ENCODE measurements at regions not wholly inside any gene's neighbourhood (a gene's known extent, or its start where the extent isn't known, plus 50 kb on each side); places are given as distances from the start of the nearest gene placed in this dataset.

DNA sequence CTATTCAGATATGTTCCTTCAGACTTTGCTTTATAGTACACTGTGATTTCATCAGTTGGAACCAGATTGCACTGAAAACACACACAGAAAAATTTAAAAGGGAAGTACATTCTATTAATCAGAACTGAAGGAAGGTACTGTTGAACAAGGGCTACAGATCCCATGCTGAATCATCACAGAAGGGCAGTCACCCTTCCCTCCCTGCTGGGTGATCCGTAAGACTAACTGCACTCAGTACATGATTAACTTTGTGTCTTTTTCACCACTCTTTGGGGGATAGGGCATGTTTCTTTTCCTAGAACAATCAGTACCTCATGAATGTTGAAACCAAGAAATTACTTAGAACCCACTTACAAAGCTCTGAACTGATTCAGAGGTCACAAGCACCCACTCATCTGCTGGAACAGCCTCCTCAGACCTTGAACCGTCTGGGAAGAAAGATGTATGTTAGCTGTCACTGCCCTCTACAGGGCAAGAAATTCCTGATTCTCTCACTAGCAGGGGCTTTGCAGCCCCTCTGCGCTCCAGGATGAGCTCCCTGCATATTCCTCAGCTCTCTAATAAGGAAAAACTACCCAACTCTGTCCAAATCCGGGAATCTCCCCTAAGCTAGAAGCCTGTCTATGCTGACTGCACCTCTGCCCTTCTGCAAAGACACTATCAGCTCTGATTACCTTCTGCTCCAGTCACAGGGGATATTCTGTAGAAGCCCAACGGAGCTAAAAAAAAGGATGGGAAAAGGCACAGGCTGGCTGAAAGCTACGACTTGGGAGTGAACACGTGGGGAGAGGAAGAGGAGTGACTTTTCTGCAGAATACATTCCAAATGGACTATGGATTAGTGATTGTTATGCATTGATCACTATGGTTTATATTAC lies 51.0 kb downstream of the IARS1 start:
- Histone ChIP-seq H3K36me3 (ENCODE audit: control insufficient read depth in 1 of 2, insufficient read depth in 2 of 2, low read length in 2 of 2) (peaks cover 31 to 73% of the 10 kb centered on the region in 2 experiments), H2BK120ac (ENCODE audit: insufficient read depth, low read length, poor library complexity) (no peak overlapping the region), H4K91ac (ENCODE audit: low read depth, low read length) (no peak overlapping the region), H2BK5ac (ENCODE audit: low read depth, low read length, poor library complexity) (no peak overlapping the region), H3K79me2 (ENCODE audit: control insufficient read depth, insufficient read depth, low read length, poor library complexity) (no peaks in the 10 kb centered on the region), H3K4ac (ENCODE audit: low read depth, low read length) (no peak overlapping the region), H3K27ac (ENCODE audit: low read depth, low read length) (no peak overlapping the region), H3K4me1 (ENCODE audit: control insufficient read depth in 1 of 2, insufficient read depth in 2 of 2, low read length in 2 of 2) (no peaks in the 10 kb centered on the region), H3K23ac (ENCODE audit: low read length) (no peak overlapping the region), H3K79me1 (ENCODE audit: low read length) (no peaks in the 10 kb centered on the region), H3K9me3 (ENCODE audit: insufficient read depth, low read depth, low read length) (no peaks in the 10 kb centered on the region), H3K18ac (ENCODE audit: low read length) (no peak overlapping the region), H3K9ac (ENCODE audit: low read length) (no peak overlapping the region), H4K8ac (ENCODE audit: low read depth, low read length) (no peak overlapping the region), H2AFZ (ENCODE audit: insufficient read depth, low read length, poor library complexity) (no peak overlapping the region), H2AK5ac (ENCODE audit: low read length) (no peak overlapping the region), H2BK12ac (ENCODE audit: low read length) (no peak overlapping the region), H4K12ac (ENCODE audit: low read depth, low read length) (no peak overlapping the region), H3K14ac (ENCODE audit: low read length) (no peak overlapping the region), H3K27me3 (ENCODE audit: insufficient read depth, low read length) (no peaks in the 10 kb centered on the region), H3K4me3 (ENCODE audit: low read depth, low read length) (no peak overlapping the region), H3K4me2 (ENCODE audit: low read length) (no peak overlapping the region)
- no CpG with 5 or more reads among the region's 7 CpGs for WGBS (ENCODE audit: extremely low coverage, insufficient coverage, insufficient read length)
- peak in 1 of 2 donors; percentile 16 for DNase-seq

DNA sequence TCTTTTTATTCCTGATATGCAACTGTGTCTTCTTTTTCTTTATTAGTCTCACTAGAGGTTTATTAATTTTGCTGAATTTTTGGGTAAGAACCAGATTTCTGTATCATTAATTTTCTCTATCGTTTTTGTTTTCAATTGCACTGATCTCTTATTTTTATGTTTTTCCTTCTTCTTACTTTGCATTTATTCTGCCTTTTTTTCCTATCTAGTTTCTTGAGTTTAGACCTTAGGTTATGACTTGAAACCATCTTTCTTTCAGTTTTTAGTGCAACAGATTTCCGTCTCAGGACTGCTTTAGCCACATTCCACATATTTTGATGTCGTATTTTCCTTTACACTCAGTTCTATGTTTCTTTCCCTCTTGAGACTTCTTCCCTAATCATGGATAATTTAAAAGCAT lies 56.6 kb downstream of the IARS1 start:
- Histone ChIP-seq H2BK5ac (ENCODE audit: low read depth, low read length, poor library complexity) (no peak overlapping the region), H3K4me3 (ENCODE audit: low read depth, low read length) (no peak overlapping the region), H4K91ac (ENCODE audit: low read depth, low read length) (no peak overlapping the region), H4K8ac (ENCODE audit: low read depth, low read length) (no peak overlapping the region), H4K12ac (ENCODE audit: low read depth, low read length) (no peak overlapping the region), H3K4me1 (ENCODE audit: control insufficient read depth in 1 of 2, insufficient read depth in 2 of 2, low read length in 2 of 2) (no peaks in the 10 kb centered on the region), H3K79me2 (ENCODE audit: control insufficient read depth, insufficient read depth, low read length, poor library complexity) (no peaks in the 10 kb centered on the region), H2BK12ac (ENCODE audit: low read length) (no peak overlapping the region), H2AFZ (ENCODE audit: insufficient read depth, low read length, poor library complexity) (no peak overlapping the region), H3K36me3 (ENCODE audit: control insufficient read depth in 1 of 2, insufficient read depth in 2 of 2, low read length in 2 of 2) (peaks cover 18 to 39% of the 10 kb centered on the region in 2 experiments), H3K18ac (ENCODE audit: low read length) (no peak overlapping the region), H3K14ac (ENCODE audit: low read length) (no peak overlapping the region), H3K23ac (ENCODE audit: low read length) (no peak overlapping the region), H2BK120ac (ENCODE audit: insufficient read depth, low read length, poor library complexity) (no peak overlapping the region), H2AK5ac (ENCODE audit: low read length) (no peak overlapping the region), H3K4me2 (ENCODE audit: low read length) (no peak overlapping the region), H3K27ac (ENCODE audit: low read depth, low read length) (no peak overlapping the region), H3K79me1 (ENCODE audit: low read length) (no peaks in the 10 kb centered on the region), H3K9ac (ENCODE audit: low read length) (no peak overlapping the region), H3K27me3 (ENCODE audit: insufficient read depth, low read length) (no peaks in the 10 kb centered on the region), H3K9me3 (ENCODE audit: insufficient read depth, low read depth, low read length) (no peaks in the 10 kb centered on the region), H3K4ac (ENCODE audit: low read depth, low read length) (no peak overlapping the region)
- WGBS (ENCODE audit: extremely low coverage, insufficient coverage, insufficient read length), result no CpG with 5 or more reads among the region's 3 CpGs
- DNase-seq, result no peak

DNA sequence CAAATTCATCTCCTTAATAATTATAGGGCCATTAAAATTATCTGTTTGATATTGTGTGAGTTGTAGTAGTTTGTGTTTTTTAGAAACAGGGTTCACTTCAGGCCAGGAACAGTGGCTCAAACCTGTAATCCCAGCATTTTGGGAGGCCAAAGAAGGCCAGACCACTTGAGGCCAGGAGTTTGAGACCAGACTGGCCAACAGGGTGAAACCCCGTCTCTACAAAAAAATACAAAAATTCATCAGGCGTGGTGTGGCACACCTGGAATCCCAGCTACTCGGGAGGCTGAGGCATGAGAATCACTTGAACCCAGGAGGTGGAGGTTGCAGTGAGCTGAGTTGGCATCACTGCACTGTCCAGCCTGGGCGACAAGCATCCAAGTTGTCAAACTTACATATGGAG lies 57.0 kb downstream of the IARS1 start:
- H2BK12ac ChIP-seq (ENCODE audit: low read length), result no peak overlapping the region
- H3K79me1 ChIP-seq (ENCODE audit: low read length), result no peaks in the 10 kb centered on the region
- H4K12ac ChIP-seq (ENCODE audit: low read depth, low read length), result no peak overlapping the region
- DNase-seq, result no peak
- no peak overlapping the region for H3K23ac ChIP-seq (ENCODE audit: low read length)
- H3K4ac ChIP-seq (ENCODE audit: low read depth, low read length), result no peak overlapping the region
- no peaks in the 10 kb centered on the region for H3K9me3 ChIP-seq (ENCODE audit: insufficient read depth, low read depth, low read length)
- H2BK5ac ChIP-seq (ENCODE audit: low read depth, low read length, poor library complexity), result no peak overlapping the region
- H3K27me3 ChIP-seq (ENCODE audit: insufficient read depth, low read length), result no peaks in the 10 kb centered on the region
- no peak overlapping the region for H4K91ac ChIP-seq (ENCODE audit: low read depth, low read length)
- no CpG with 5 or more reads among the region's 4 CpGs for WGBS (ENCODE audit: extremely low coverage, insufficient coverage, insufficient read length)
- no peak overlapping the region for H2BK120ac ChIP-seq (ENCODE audit: insufficient read depth, low read length, poor library complexity)
- peaks cover 18 to 37% of the 10 kb centered on the region in 2 experiments for H3K36me3 ChIP-seq (ENCODE audit: control insufficient read depth in 1 of 2, insufficient read depth in 2 of 2, low read length in 2 of 2)
- H3K4me2 ChIP-seq (ENCODE audit: low read length), result no peak overlapping the region
- H3K18ac ChIP-seq (ENCODE audit: low read length), result no peak overlapping the region
- H2AK5ac ChIP-seq (ENCODE audit: low read length), result no peak overlapping the region
- H3K9ac ChIP-seq (ENCODE audit: low read length), result no peak overlapping the region
- H3K14ac ChIP-seq (ENCODE audit: low read length), result no peak overlapping the region
- H2AFZ ChIP-seq (ENCODE audit: insufficient read depth, low read length, poor library complexity), result no peak overlapping the region
- H3K4me1 ChIP-seq (ENCODE audit: control insufficient read depth in 1 of 2, insufficient read depth in 2 of 2, low read length in 2 of 2), result no peaks in the 10 kb centered on the region
- H4K8ac ChIP-seq (ENCODE audit: low read depth, low read length), result no peak overlapping the region
- no peaks in the 10 kb centered on the region for H3K79me2 ChIP-seq (ENCODE audit: control insufficient read depth, insufficient read depth, low read length, poor library complexity)
- H3K27ac ChIP-seq (ENCODE audit: low read depth, low read length), result no peak overlapping the region
- H3K4me3 ChIP-seq (ENCODE audit: low read depth, low read length), result no peak overlapping the region

DNA sequence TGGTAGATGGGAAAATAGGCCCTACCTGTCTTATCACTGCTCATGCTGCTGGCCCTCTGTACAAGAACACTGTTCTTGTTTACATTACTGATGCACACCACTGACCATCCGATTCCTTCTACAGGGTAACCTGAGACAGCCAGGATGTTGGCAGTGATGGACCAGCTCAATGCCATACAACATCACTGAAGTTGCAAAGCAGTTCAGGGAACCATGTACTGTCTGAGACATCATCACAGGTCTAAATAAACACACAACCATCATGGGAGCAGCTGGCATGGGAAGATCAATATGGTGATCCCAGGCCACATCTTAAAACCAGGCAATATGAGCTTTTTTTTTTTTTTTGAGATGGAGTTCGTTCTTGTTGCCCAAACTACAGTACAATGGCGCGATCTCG lies 59.0 kb downstream of the IARS1 start:
- no peaks in the 10 kb centered on the region for H3K79me2 ChIP-seq (ENCODE audit: control insufficient read depth, insufficient read depth, low read length, poor library complexity)
- H3K4me2 ChIP-seq (ENCODE audit: low read length), result no peak overlapping the region
- no peaks in the 10 kb centered on the region for H3K27me3 ChIP-seq (ENCODE audit: insufficient read depth, low read length)
- DNase-seq, result no peak
- no peak overlapping the region for H2AFZ ChIP-seq (ENCODE audit: insufficient read depth, low read length, poor library complexity)
- H3K9me3 ChIP-seq (ENCODE audit: insufficient read depth, low read depth, low read length), result no peaks in the 10 kb centered on the region
- no peak overlapping the region for H4K91ac ChIP-seq (ENCODE audit: low read depth, low read length)
- H3K4me3 ChIP-seq (ENCODE audit: low read depth, low read length), result no peak overlapping the region
- H2BK12ac ChIP-seq (ENCODE audit: low read length), result no peak overlapping the region
- H2BK5ac ChIP-seq (ENCODE audit: low read depth, low read length, poor library complexity), result no peak overlapping the region
- H2BK120ac ChIP-seq (ENCODE audit: insufficient read depth, low read length, poor library complexity), result no peak overlapping the region
- peaks cover 12 to 21% of the 10 kb centered on the region in 2 experiments for H3K36me3 ChIP-seq (ENCODE audit: control insufficient read depth in 1 of 2, insufficient read depth in 2 of 2, low read length in 2 of 2)
- H3K9ac ChIP-seq (ENCODE audit: low read length), result no peak overlapping the region
- no peak overlapping the region for H4K12ac ChIP-seq (ENCODE audit: low read depth, low read length)
- H4K8ac ChIP-seq (ENCODE audit: low read depth, low read length), result no peak overlapping the region
- WGBS (ENCODE audit: extremely low coverage, insufficient coverage, insufficient read length), result no CpG with 5 or more reads among the region's 5 CpGs
- no peaks in the 10 kb centered on the region for H3K4me1 ChIP-seq (ENCODE audit: control insufficient read depth in 1 of 2, insufficient read depth in 2 of 2, low read length in 2 of 2)
- H3K18ac ChIP-seq (ENCODE audit: low read length), result no peak overlapping the region
- H3K27ac ChIP-seq (ENCODE audit: low read depth, low read length), result no peak overlapping the region
- H3K14ac ChIP-seq (ENCODE audit: low read length), result no peak overlapping the region
- H3K23ac ChIP-seq (ENCODE audit: low read length), result no peak overlapping the region
- H3K79me1 ChIP-seq (ENCODE audit: low read length), result no peaks in the 10 kb centered on the region
- H3K4ac ChIP-seq (ENCODE audit: low read depth, low read length), result no peak overlapping the region
- no peak overlapping the region for H2AK5ac ChIP-seq (ENCODE audit: low read length)

Measured in trophoblast cell (in vitro differentiated cells and primary cell).